Common myeloid progenitor, CD34-positive (primary cell): ENCODE measurements at regions not wholly inside any gene's neighbourhood (a gene's known extent, or its start where the extent isn't known, plus 50 kb on each side); places are given as distances from the start of the nearest gene placed in this dataset.
"Not testable (repeated sequence)": the region's sequence is repeated elsewhere in the genome, so short reads cannot be mapped to it uniquely, and the experiment has no call there.

Source experiments
- CTCF ChIA-PET: fragments of 350-600 bp; sonication (Branson Sonifier 250); formaldehyde crosslinking; loops from one replicate; lab custom pipeline; 2021; ENCODE audit warnings: antibody characterized with exemption; lab: Charles Lee
- POLR2A ChIA-PET: fragments of 350-600 bp; sonication (Branson Sonifier 250); formaldehyde crosslinking; loops from one replicate; lab custom pipeline; 2021; ENCODE audit warnings: antibody characterized with exemption; lab: Charles Lee
- DNase-seq, 3 donors: peaks; one replicate each; pipeline versions ENCODE4 v3.0.0 to v3.0.0-alpha.2; 2013
- H3K27ac ChIP-seq, 2 experiments: 1 replicate in 1 of 2; 2 replicates in 1 of 2; pipeline ENCODE4 v1.7.0; 2013; ENCODE audit warnings: inconsistent platforms in 2 of 2, low read length in 2 of 2, mild to moderate bottlenecking in 2 of 2, low read depth in 1 of 2, moderate library complexity in 1 of 2; ENCODE audit not compliant: severe bottlenecking in 2 of 2, insufficient read depth in 1 of 2, poor library complexity in 1 of 2
- H3K27me3 ChIP-seq, 5 experiments: replicated peaks in 2 of 5; 1 replicate in 3 of 5; 2 replicates in 2 of 5; pipeline versions ENCODE4 v1.6.1 to v1.7.0; 2013; ENCODE audit warnings: low read length in 4 of 5, mild to moderate bottlenecking in 2 of 5, moderate library complexity in 2 of 5, inconsistent platforms in 1 of 5; ENCODE audit not compliant: insufficient read depth in 5 of 5, control insufficient read depth in 4 of 5
- H3K36me3 ChIP-seq, 4 experiments: 1 replicate in 2 of 4; 2 replicates in 2 of 4; pipeline versions ENCODE4 v1.6.1 to v1.7.0; 2013; ENCODE audit warnings: low read length in 3 of 4, control low read depth in 1 of 4, mild to moderate bottlenecking in 1 of 4; ENCODE audit not compliant: control insufficient read depth in 4 of 4, insufficient read depth in 4 of 4
- H3K4me1 ChIP-seq, 4 experiments: 1 replicate in 3 of 4; 2 replicates in 1 of 4; pipeline versions ENCODE4 v1.6.1 to v1.7.1; 2013; ENCODE audit warnings: low read length in 3 of 4, mild to moderate bottlenecking in 3 of 4, control low read depth in 1 of 4, inconsistent platforms in 1 of 4, moderate library complexity in 1 of 4; ENCODE audit not compliant: control insufficient read depth in 4 of 4, insufficient read depth in 4 of 4; ENCODE audit errors: control extremely low read depth in 1 of 4
- H3K4me3 ChIP-seq, 7 experiments: 1 replicate in 4 of 7; 2 replicates in 3 of 7; pipeline versions ENCODE4 v1.5.1 to v1.7.0; 2013; ENCODE audit warnings: mild to moderate bottlenecking in 7 of 7, low read length in 6 of 7, moderate library complexity in 6 of 7, inconsistent platforms in 2 of 7, low read depth in 2 of 7, control low read depth in 1 of 7; ENCODE audit not compliant: insufficient read depth in 4 of 7, control insufficient read depth in 1 of 7; ENCODE audit errors: extremely low read depth in 1 of 7
- H3K9me3 ChIP-seq, 5 experiments: 1 replicate in 4 of 5; 2 replicates in 1 of 5; pipeline versions ENCODE4 v1.6.1 to v1.7.1; 2013; ENCODE audit warnings: low read length in 4 of 5, mild to moderate bottlenecking in 2 of 5, inconsistent platforms in 1 of 5, low read depth in 1 of 5, moderate library complexity in 1 of 5; ENCODE audit not compliant: control insufficient read depth in 4 of 5, insufficient read depth in 2 of 5; ENCODE audit errors: control extremely low read depth in 1 of 5
- WGBS: methylation state at CpG from one replicate; pipeline ENCODE4 v1.1.5; 2013; ENCODE audit not compliant: insufficient coverage; 5-methylcytosine and 5-hydroxymethylcytosine counted together

- 100% methylated on average over 6 of the region's 8 CpGs for WGBS
- no peaks in the 10 kb centered on the region for H3K9me3 ChIP-seq
Measured at GRCh38 chr13:28607187-28607955, 51.6 kb upstream of the POMP start.

GRCh38 chr13:28606466-28606865 is 52.5 kb upstream of the POMP start:
- ChIA-PET POLR2A (no interaction called here), CTCF (interaction anchor here (1.1 to 1.3 kb wide), 2 partner anchors 8 to 20 kb away, joined by 3 read pairs; no protein-coding TSS in a partner anchor)
- no peak for DNase-seq

More at GRCh38 chr13:28607187-28607955, 51.6 kb upstream of the POMP start:
- peaks cover 0 to 20% (median 7%) of the 10 kb centered on the region in 4 experiments for H3K4me1 ChIP-seq
- no peaks in the 10 kb centered on the region for H3K27me3 ChIP-seq
- no peak overlapping the region for H3K4me3 ChIP-seq
- no peak overlapping the region for H3K27ac ChIP-seq
- H3K36me3 ChIP-seq: no peaks in the 10 kb centered on the region
- ChIA-PET POLR2A (no interaction called here), CTCF (interaction anchor here (1.1 to 1.3 kb wide), 2 partner anchors 9 to 21 kb away, joined by 3 read pairs; no protein-coding TSS in a partner anchor)
- DNase-seq: no peak

GRCh38 chr13:28605147-28605546 is 53.8 kb upstream of the POMP start:
- H3K27me3 ChIP-seq, H3K9me3 ChIP-seq, POLR2A ChIA-PET, H3K4me3 ChIP-seq, H3K4me1 ChIP-seq, CTCF ChIA-PET, DNase-seq, H3K36me3 ChIP-seq, H3K27ac ChIP-seq: not testable (repeated sequence)
- no CpG with 5 or more reads among the region's 3 CpGs for WGBS

More at GRCh38 chr13:28606466-28606865, 52.5 kb upstream of the POMP start:
- Histone ChIP-seq H3K36me3 (no peaks in the 10 kb centered on the region), H3K4me3 (no peak overlapping the region), H3K27me3 (no peaks in the 10 kb centered on the region), H3K9me3 (no peaks in the 10 kb centered on the region), H3K27ac (no peak overlapping the region), H3K4me1 (peaks cover 0 to 11% (median 2%) of the 10 kb centered on the region in 4 experiments)
- 87% methylated on average over 3 of the region's 5 CpGs for WGBS

GRCh38 chr13:28603043-28603664 is 55.8 kb upstream of the POMP start:
- no peaks in the 10 kb centered on the region for H3K36me3 ChIP-seq
- DNase-seq: peak in 1 of 3 donors; percentile 10
- H3K27ac ChIP-seq: no peak overlapping the region
- 76% methylated on average over 4 of the region's 6 CpGs for WGBS
- H3K4me1 ChIP-seq: peaks cover 0 to 3% (median 0%) of the 10 kb centered on the region in 4 experiments
- CTCF ChIA-PET: no interaction called here
- POLR2A ChIA-PET: no interaction called here
- H3K9me3 ChIP-seq: peaks cover 0 to 10% (median 4%) of the 10 kb centered on the region in 5 experiments
- no peak overlapping the region for H3K4me3 ChIP-seq
- H3K27me3 ChIP-seq: peaks cover 0 to 2% (median 0%) of the 10 kb centered on the region in 5 experiments

GRCh38 chr13:28602580-28602979 is 56.4 kb upstream of the POMP start:
- Histone ChIP-seq H3K36me3 (no peaks in the 10 kb centered on the region), H3K4me3 (no peak overlapping the region), H3K9me3 (peaks cover 0 to 11% (median 4%) of the 10 kb centered on the region in 5 experiments), H3K4me1 (peaks cover 0 to 3% (median 0%) of the 10 kb centered on the region in 4 experiments), H3K27me3 (peaks cover 0 to 2% (median 0%) of the 10 kb centered on the region in 5 experiments), H3K27ac (no peak overlapping the region)
- no peak for DNase-seq
- ChIA-PET POLR2A (no interaction called here), CTCF (no interaction called here)
- WGBS: 100% methylated on average over 1 of the region's 2 CpGs

- no peak for DNase-seq
- H3K9me3 ChIP-seq: peaks cover 0 to 11% (median 4%) of the 10 kb centered on the region in 5 experiments
- CTCF ChIA-PET: interaction anchor here (0.9 kb wide), 1 partner anchor 30 kb away, joined by 3 read pairs; no protein-coding TSS in a partner anchor
- WGBS: 100% methylated on average over 2 of the region's 3 CpGs
- no peak overlapping the region for H3K27ac ChIP-seq
- no peak overlapping the region for H3K4me3 ChIP-seq
- H3K27me3 ChIP-seq: peaks cover 0 to 2% (median 0%) of the 10 kb centered on the region in 5 experiments
- POLR2A ChIA-PET: no interaction called here
- H3K4me1 ChIP-seq: peaks cover 0 to 5% (median 0%) of the 10 kb centered on the region in 4 experiments
- no peaks in the 10 kb centered on the region for H3K36me3 ChIP-seq
Measured at GRCh38 chr13:28601581-28601980, 57.3 kb upstream of the POMP start.
